Glutamatergic neuron (in vitro differentiated cells): ENCODE measurements at regions not wholly inside any gene's neighbourhood (a gene's known extent, or its start where the extent isn't known, plus 50 kb on each side); places are given as distances from the start of the nearest gene placed in this dataset.

Experiments
- DNase-seq: peaks from one replicate; pipeline ENCODE4 v3.0.0; 2022
- H3K27ac Mint-ChIP-seq: one replicate; pipeline ENCODE4 v1.8.0; 2020; ENCODE audit warnings: mild to moderate bottlenecking, mixed read lengths, inconsistent platforms; ENCODE audit not compliant: unreplicated experiment
- H3K27me3 Mint-ChIP-seq: one replicate; pipeline ENCODE4 v1.8.0; 2020; ENCODE audit warnings: mild to moderate bottlenecking, moderate library complexity, mixed read lengths, inconsistent platforms; ENCODE audit not compliant: unreplicated experiment
- H3K36me3 Mint-ChIP-seq: one replicate; pipeline ENCODE4 v1.8.0; 2020; ENCODE audit warnings: mild to moderate bottlenecking, mixed read lengths, inconsistent platforms; ENCODE audit not compliant: unreplicated experiment
- H3K4me1 Mint-ChIP-seq: one replicate; pipeline ENCODE4 v1.8.0; 2020; ENCODE audit warnings: mild to moderate bottlenecking, low read depth, mixed read lengths, inconsistent platforms; ENCODE audit not compliant: unreplicated experiment
- H3K4me3 Mint-ChIP-seq: one replicate; pipeline ENCODE4 v1.8.0; 2020; ENCODE audit warnings: mild to moderate bottlenecking, mixed read lengths, inconsistent platforms; ENCODE audit not compliant: unreplicated experiment
- H3K9me3 Mint-ChIP-seq: one replicate; pipeline ENCODE4 v1.8.0; 2020; ENCODE audit warnings: mild to moderate bottlenecking, moderate library complexity, mixed read lengths, inconsistent platforms; ENCODE audit not compliant: unreplicated experiment
- TF ChIP-seq, protein P1 (sequence below): fragments of 200-600 bp; sonication (generic); IDR thresholded peaks from one replicate; pipeline ENCODE4 v1.5.0; 2021; ENCODE audit not compliant: partially characterized antibody, unreplicated experiment

DNA sequence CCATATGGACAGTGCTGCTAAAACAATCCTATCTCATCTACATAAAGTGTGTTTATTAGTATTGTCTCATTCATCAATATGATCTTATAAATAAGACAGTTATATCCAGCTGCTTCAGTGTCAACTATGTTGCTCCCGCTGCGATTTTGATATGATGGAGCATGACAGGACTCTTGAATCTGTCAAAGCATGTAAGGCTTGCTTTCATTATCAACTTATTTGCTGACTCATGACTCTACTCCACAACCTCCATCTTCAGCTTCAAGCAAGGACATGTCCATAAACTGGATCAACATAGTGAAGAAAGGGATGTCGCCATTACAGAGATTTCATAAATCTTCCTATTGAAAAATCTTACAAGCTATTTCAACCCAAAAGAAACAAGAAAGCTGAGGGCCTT lies 2812.6 kb downstream of the PCDH9 start:
- Mint-ChIP-seq H3K27ac (no peak overlapping the region), H3K27me3 (no peaks in the 10 kb centered on the region), H3K4me3 (no peak overlapping the region), H3K9me3 (no peaks in the 10 kb centered on the region), H3K4me1 (no peaks in the 10 kb centered on the region), H3K36me3 (no peaks in the 10 kb centered on the region)
- no peak for DNase-seq
- TF ChIP-seq, protein P1, sequence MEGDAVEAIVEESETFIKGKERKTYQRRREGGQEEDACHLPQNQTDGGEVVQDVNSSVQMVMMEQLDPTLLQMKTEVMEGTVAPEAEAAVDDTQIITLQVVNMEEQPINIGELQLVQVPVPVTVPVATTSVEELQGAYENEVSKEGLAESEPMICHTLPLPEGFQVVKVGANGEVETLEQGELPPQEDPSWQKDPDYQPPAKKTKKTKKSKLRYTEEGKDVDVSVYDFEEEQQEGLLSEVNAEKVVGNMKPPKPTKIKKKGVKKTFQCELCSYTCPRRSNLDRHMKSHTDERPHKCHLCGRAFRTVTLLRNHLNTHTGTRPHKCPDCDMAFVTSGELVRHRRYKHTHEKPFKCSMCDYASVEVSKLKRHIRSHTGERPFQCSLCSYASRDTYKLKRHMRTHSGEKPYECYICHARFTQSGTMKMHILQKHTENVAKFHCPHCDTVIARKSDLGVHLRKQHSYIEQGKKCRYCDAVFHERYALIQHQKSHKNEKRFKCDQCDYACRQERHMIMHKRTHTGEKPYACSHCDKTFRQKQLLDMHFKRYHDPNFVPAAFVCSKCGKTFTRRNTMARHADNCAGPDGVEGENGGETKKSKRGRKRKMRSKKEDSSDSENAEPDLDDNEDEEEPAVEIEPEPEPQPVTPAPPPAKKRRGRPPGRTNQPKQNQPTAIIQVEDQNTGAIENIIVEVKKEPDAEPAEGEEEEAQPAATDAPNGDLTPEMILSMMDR, result no peak

DNA sequence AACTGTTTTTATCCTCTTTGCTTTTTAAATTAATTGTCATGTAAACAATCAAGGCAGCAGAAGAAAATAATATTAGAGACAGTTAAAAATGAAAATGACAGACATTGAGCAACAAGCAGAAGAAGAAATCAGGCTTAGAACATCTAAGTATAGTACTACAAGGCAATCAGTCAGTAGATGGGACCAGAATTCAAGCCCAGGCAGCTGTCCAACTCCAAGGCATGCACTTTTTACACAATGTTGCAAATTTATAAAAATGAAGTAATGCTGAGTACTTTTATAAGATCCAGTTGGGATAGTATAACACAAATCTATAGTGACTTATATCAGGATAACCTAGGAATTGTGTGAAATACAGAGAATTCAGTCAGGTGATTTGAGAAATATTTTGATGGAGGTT lies 2815.8 kb downstream of the PCDH9 start:
- H3K27ac Mint-ChIP-seq, result no peak overlapping the region
- no peaks in the 10 kb centered on the region for H3K9me3 Mint-ChIP-seq
- no peaks in the 10 kb centered on the region for H3K27me3 Mint-ChIP-seq
- DNase-seq, result no peak
- H3K36me3 Mint-ChIP-seq, result no peaks in the 10 kb centered on the region
- TF ChIP-seq, protein P1, result no peak
- no peaks in the 10 kb centered on the region for H3K4me1 Mint-ChIP-seq
- H3K4me3 Mint-ChIP-seq, result no peak overlapping the region

DNA sequence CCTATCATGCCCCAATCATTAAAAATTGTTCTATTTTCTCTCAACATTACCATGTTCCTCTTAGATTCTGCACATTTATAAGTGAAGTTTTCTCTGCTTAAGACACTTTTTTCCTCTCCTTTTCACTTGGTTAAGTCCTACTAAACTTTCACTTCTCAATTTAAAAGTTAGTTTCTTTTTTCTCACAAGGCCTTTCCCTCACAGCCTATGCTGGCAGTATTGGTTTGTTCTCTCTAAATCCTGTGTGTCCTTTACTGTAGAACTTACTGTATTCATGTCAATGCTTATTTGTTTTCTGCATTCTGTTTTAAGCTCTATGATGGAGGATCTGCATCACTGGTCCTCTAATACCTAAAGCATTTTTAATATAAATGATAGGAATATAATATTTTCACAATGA lies 2816.6 kb downstream of the PCDH9 start:
- TF ChIP-seq, protein P1, result no peak
- Mint-ChIP-seq H3K4me1 (no peaks in the 10 kb centered on the region), H3K4me3 (no peak overlapping the region), H3K27me3 (no peaks in the 10 kb centered on the region), H3K27ac (no peak overlapping the region), H3K9me3 (no peaks in the 10 kb centered on the region), H3K36me3 (no peaks in the 10 kb centered on the region)
- no peak for DNase-seq

- no peaks in the 10 kb centered on the region for H3K27me3 Mint-ChIP-seq
- H3K36me3 Mint-ChIP-seq, result no peaks in the 10 kb centered on the region
- no peak overlapping the region for H3K4me3 Mint-ChIP-seq
- H3K27ac Mint-ChIP-seq, result no peak overlapping the region
- H3K9me3 Mint-ChIP-seq, result no peaks in the 10 kb centered on the region
- TF ChIP-seq, protein P1, result no peak
- no peaks in the 10 kb centered on the region for H3K4me1 Mint-ChIP-seq
- no peak for DNase-seq
Measured at GRCh38 chr13:64410276-64411053, 2819.7 kb downstream of the PCDH9 start.

DNA sequence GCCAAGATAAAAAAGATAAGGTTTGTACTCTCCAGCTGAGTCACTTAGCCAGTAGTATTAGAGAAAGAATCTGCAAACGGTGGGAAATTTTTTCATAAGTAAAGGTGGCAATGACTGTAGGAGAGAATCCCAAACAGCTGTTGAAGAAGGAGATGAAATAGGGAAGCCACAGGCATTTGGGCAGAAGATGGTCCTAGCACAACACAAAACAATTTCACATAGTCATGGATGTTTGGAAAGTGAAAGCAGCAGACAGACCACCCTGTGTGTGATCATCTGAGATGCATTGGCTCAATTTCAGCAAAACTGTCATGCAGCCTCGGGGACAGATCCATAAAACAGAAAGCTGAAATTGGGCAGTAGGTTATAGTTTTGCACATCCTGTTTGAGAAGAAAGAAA lies 2832.4 kb downstream of the PCDH9 start:
- Mint-ChIP-seq H3K4me3 (no peak overlapping the region), H3K4me1 (no peaks in the 10 kb centered on the region), H3K27ac (no peak overlapping the region), H3K9me3 (no peaks in the 10 kb centered on the region), H3K36me3 (no peaks in the 10 kb centered on the region), H3K27me3 (no peaks in the 10 kb centered on the region)
- TF ChIP-seq, protein P1, result no peak
- DNase-seq, result no peak
